Mucosa of descending colon (tissue), 3 donors: ENCODE measurements at regions not wholly inside any gene's neighbourhood (a gene's known extent, or its start where the extent isn't known, plus 50 kb on each side); places are given as distances from the start of the nearest gene placed in this dataset.

Source experiments
- ATAC-seq: fragments of 200-7000 bp; cut with Tn5 transposase; one replicate; pipeline ENCODE4 v1.9.1; 2020; ENCODE audit warnings: mild to moderate bottlenecking, moderate library complexity
- DNase-seq, 3 donors: peaks; one replicate each; pipeline ENCODE4 v3.0.0-alpha.2; 2020
- H3K36me3 ChIP-seq: fragments of 200-600 bp; one replicate; pipeline ENCODE4 v1.8.0; 2021; ENCODE audit warnings: low read depth, mild to moderate bottlenecking
- H3K4me1 ChIP-seq: fragments of 200-600 bp; one replicate; pipeline ENCODE4 v1.8.0; 2021; ENCODE audit warnings: low read depth, mild to moderate bottlenecking
- H3K4me3 ChIP-seq: fragments of 200-600 bp; one replicate; pipeline ENCODE4 v1.8.0; 2021; ENCODE audit warnings: mild to moderate bottlenecking
- H3K9me3 ChIP-seq: fragments of 200-600 bp; one replicate; pipeline ENCODE4 v1.8.0; 2021; ENCODE audit warnings: mild to moderate bottlenecking
- CTCF ChIP-seq: fragments of 200-600 bp; IDR thresholded peaks from one replicate; pipeline ENCODE4 v1.8.0; 2022; ENCODE audit warnings: antibody characterized with exemption, mild to moderate bottlenecking
- intact Hi-C, 2 donors: fragments of 100-400 bp; cut with DNase I in 1 of 2; cut with micrococcal nuclease in 1 of 2; formaldehyde crosslinking; loops; one replicate each; pipeline versions ENCODE4 v1.11.0 to v1.11.1; 2022; cut with DNase I, micrococcal nuclease
- donor health status: DM: no; HTN: no; CAD: no; lungs with moderate emphysema.
- donor health status: DM: no; HTN: no; CAD: no.
- donor health status: DM: no; HTN: yes; CAD: no.

- intact Hi-C loops, result no loop called here
- Histone ChIP-seq H3K36me3 (no peaks in the 10 kb centered on the region), H3K4me3 (no peak overlapping the region), H3K9me3 (no peaks in the 10 kb centered on the region), H3K4me1 (no peaks in the 10 kb centered on the region)
- no peak for TF ChIP-seq CTCF
- ATAC-seq (no peak), DNase-seq (no peak)
These were observed 74.1 kb upstream of the TRIO start for GRCh38 chr5:14069021-14069420.

- Histone ChIP-seq H3K9me3 (no peaks in the 10 kb centered on the region), H3K4me1 (no peaks in the 10 kb centered on the region), H3K4me3 (no peak overlapping the region), H3K36me3 (no peaks in the 10 kb centered on the region)
- intact Hi-C loops, result no loop called here
- TF ChIP-seq CTCF, result no peak
- no peak for ATAC-seq
- DNase-seq, result no peak
These were observed 75.0 kb upstream of the TRIO start for GRCh38 chr5:14068136-14068535.

GRCh38 chr5:14066326-14066725 is 76.8 kb upstream of the TRIO start:
- intact Hi-C loops, result no loop called here
- no peak for ATAC-seq

GRCh38 chr5:14064841-14065240 is 78.3 kb upstream of the TRIO start:
- ATAC-seq, result no peak
- TF ChIP-seq CTCF, result no peak
- no peak overlapping the region for H3K4me3 ChIP-seq
- no peaks in the 10 kb centered on the region for H3K36me3 ChIP-seq
- H3K4me1 ChIP-seq, result no peaks in the 10 kb centered on the region
- intact Hi-C loops, result no loop called here
- no peak for DNase-seq
- no peaks in the 10 kb centered on the region for H3K9me3 ChIP-seq

More at GRCh38 chr5:14066326-14066725, 76.8 kb upstream of the TRIO start:
- Histone ChIP-seq H3K4me1 (no peaks in the 10 kb centered on the region), H3K9me3 (no peaks in the 10 kb centered on the region), H3K4me3 (no peak overlapping the region), H3K36me3 (no peaks in the 10 kb centered on the region)
- no peak for DNase-seq
- TF ChIP-seq CTCF, result no peak

GRCh38 chr5:14063691-14064090 is 79.5 kb upstream of the TRIO start:
- Histone ChIP-seq H3K4me1 (no peaks in the 10 kb centered on the region), H3K4me3 (no peak overlapping the region), H3K36me3 (no peaks in the 10 kb centered on the region), H3K9me3 (no peaks in the 10 kb centered on the region)
- ATAC-seq (no peak), DNase-seq (no peak)
- no peak for TF ChIP-seq CTCF
- intact Hi-C loops, result no loop called here

- no peak for TF ChIP-seq CTCF
- H3K9me3 ChIP-seq, result no peaks in the 10 kb centered on the region
- DNase-seq, result no peak
- no peaks in the 10 kb centered on the region for H3K4me1 ChIP-seq
- no peaks in the 10 kb centered on the region for H3K36me3 ChIP-seq
- H3K4me3 ChIP-seq, result no peak overlapping the region
- intact Hi-C loops, result no loop called here
- ATAC-seq, result no peak
These were observed 80.0 kb upstream of the TRIO start for GRCh38 chr5:14063138-14063537.
